ENCODE measurements at regions not wholly inside any gene's neighbourhood (a gene's known extent, or its start where the extent isn't known, plus 50 kb on each side); places are given as distances from the start of the nearest gene placed in this dataset.

GRCh38 chr2:157179324-157180105, 78.0 kb upstream of the GALNT5 start:
- TF ChIP-seq POLR2AphosphoS5 (IDR thresholded peaks at IDR 0.05; ENCODE audit: borderline replicate concordance, low read depth, low read length) (no peak), EZH2 (IDR thresholded peaks at IDR 0.05) (no peak)

All from SK-N-MC (cell line).